ENCODE measurements at regions not wholly inside any gene's neighbourhood (a gene's known extent, or its start where the extent isn't known, plus 50 kb on each side); places are given as distances from the start of the nearest gene placed in this dataset.

- no peak for DNase-seq (ENCODE audit: low read depth)
- H3K27me3 ChIP-seq (ENCODE audit: control insufficient read depth, insufficient read depth, low read length), result no peaks in the 10 kb centered on the region
- TF ChIP-seq, protein P1, sequence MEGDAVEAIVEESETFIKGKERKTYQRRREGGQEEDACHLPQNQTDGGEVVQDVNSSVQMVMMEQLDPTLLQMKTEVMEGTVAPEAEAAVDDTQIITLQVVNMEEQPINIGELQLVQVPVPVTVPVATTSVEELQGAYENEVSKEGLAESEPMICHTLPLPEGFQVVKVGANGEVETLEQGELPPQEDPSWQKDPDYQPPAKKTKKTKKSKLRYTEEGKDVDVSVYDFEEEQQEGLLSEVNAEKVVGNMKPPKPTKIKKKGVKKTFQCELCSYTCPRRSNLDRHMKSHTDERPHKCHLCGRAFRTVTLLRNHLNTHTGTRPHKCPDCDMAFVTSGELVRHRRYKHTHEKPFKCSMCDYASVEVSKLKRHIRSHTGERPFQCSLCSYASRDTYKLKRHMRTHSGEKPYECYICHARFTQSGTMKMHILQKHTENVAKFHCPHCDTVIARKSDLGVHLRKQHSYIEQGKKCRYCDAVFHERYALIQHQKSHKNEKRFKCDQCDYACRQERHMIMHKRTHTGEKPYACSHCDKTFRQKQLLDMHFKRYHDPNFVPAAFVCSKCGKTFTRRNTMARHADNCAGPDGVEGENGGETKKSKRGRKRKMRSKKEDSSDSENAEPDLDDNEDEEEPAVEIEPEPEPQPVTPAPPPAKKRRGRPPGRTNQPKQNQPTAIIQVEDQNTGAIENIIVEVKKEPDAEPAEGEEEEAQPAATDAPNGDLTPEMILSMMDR (IDR thresholded peaks at IDR 0.05; ENCODE audit: insufficient read depth, low read length, poor library complexity, severe bottlenecking), result no peak
Observed at GRCh38 chr16:8310816-8311215, 279.5 kb downstream of the TMEM114 start.

DNA sequence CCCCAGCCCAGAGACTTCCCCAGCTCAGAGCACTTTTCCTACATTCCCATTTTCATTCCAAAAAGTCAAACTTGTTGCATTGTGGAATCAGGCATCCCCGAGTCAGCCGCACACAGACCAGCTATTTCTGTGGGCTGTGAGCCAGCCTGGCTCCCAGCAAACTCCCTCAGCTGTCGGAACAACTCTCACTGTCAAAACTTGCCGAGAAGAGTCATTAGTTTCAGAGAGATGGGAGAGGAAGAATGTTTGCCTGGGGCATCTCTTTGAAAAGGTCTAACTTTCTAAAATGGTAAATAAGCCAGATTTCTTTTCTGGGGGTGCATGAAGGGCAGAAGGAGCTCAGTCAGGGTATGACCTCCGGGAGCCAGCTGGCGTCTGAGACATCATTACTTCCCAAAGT, 280.0 kb downstream of the TMEM114 start:
- TF ChIP-seq, protein P1 (IDR thresholded peaks at IDR 0.05; ENCODE audit: insufficient read depth, low read length, poor library complexity, severe bottlenecking), result no peak
- H3K36me3 ChIP-seq (ENCODE audit: control insufficient read depth, insufficient read depth, low read length), result no peaks in the 10 kb centered on the region
- no peak for DNase-seq (ENCODE audit: low read depth)
- H3K27me3 ChIP-seq (ENCODE audit: control insufficient read depth, insufficient read depth, low read length), result no peaks in the 10 kb centered on the region
- no peak overlapping the region for H3K4me3 ChIP-seq (ENCODE audit: low read depth, low read length)

More at GRCh38 chr16:8310816-8311215, 279.5 kb downstream of the TMEM114 start:
- Histone ChIP-seq H3K36me3 (ENCODE audit: control insufficient read depth, insufficient read depth, low read length) (no peaks in the 10 kb centered on the region), H3K4me3 (ENCODE audit: low read depth, low read length) (no peak overlapping the region)

DNA sequence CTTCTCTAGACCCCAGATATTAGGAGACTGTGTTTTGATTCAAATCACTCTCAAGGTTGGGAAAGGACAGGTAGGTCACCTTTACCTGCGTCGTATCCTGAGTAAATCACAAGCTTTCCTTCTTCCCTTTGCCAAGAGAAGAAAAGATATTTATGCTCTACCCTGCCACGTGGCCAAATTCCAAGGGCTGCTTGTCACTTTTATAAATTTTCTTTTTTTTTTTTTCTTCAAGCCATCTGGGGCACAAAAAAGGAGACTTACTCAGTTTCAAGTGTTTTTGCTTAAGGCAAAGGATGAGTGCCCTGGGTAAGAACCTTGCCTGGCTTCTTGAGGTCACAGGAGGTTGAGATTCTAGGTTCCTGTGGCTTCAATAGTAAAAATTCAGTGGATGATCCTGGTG, 285.1 kb downstream of the TMEM114 start:
- TF ChIP-seq, protein P1 (IDR thresholded peaks at IDR 0.05; ENCODE audit: insufficient read depth, low read length, poor library complexity, severe bottlenecking), result no peak
- H3K27me3 ChIP-seq (ENCODE audit: control insufficient read depth, insufficient read depth, low read length), result no peaks in the 10 kb centered on the region

DNA sequence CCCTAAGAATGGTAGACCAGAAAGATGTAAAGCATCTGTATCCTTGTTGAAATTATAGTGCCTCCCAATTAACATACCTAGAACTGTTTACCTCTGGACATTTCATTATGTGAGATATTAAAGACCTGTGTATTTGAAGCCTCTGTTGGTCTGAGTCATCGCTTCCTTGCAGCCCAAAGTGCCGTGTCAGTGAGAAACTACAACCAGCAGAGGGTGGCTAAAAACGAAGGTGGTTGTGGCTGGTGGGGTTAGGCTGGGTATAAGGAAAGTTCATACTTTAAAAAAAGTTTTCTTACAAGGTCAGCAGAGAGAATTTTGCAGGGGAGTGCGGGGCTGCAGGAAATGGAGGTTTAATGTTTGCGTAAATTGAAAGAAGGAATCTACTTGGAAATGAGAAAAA, 290.7 kb downstream of the TMEM114 start:
- TF ChIP-seq, protein P1 (IDR thresholded peaks at IDR 0.05; ENCODE audit: insufficient read depth, low read length, poor library complexity, severe bottlenecking), result no peak
- Histone ChIP-seq H3K4me3 (ENCODE audit: low read depth, low read length) (no peak overlapping the region), H3K27me3 (ENCODE audit: control insufficient read depth, insufficient read depth, low read length) (no peaks in the 10 kb centered on the region), H3K36me3 (ENCODE audit: control insufficient read depth, insufficient read depth, low read length) (no peaks in the 10 kb centered on the region)
- no peak for DNase-seq (ENCODE audit: low read depth)

More for the DNA sequence above, 285.1 kb downstream of the TMEM114 start:
- H3K4me3 ChIP-seq (ENCODE audit: low read depth, low read length), result no peak overlapping the region
- H3K36me3 ChIP-seq (ENCODE audit: control insufficient read depth, insufficient read depth, low read length), result no peaks in the 10 kb centered on the region
- DNase-seq (ENCODE audit: low read depth), result no peak

GRCh38 chr16:8295513-8296237, 294.6 kb downstream of the TMEM114 start:
- Histone ChIP-seq H3K4me3 (ENCODE audit: low read depth, low read length) (no peak overlapping the region), H3K36me3 (ENCODE audit: control insufficient read depth, insufficient read depth, low read length) (no peaks in the 10 kb centered on the region), H3K27me3 (ENCODE audit: control insufficient read depth, insufficient read depth, low read length) (no peaks in the 10 kb centered on the region)
- DNase-seq (ENCODE audit: low read depth), result no peak
- TF ChIP-seq, protein P1 (IDR thresholded peaks at IDR 0.05; ENCODE audit: insufficient read depth, low read length, poor library complexity, severe bottlenecking), result no peak

- TF ChIP-seq, protein P1 (IDR thresholded peaks at IDR 0.05; ENCODE audit: insufficient read depth, low read length, poor library complexity, severe bottlenecking), result no peak
- no peak for DNase-seq (ENCODE audit: low read depth)
- H3K36me3 ChIP-seq (ENCODE audit: control insufficient read depth, insufficient read depth, low read length), result no peaks in the 10 kb centered on the region
- H3K4me3 ChIP-seq (ENCODE audit: low read depth, low read length), result no peak overlapping the region
- no peaks in the 10 kb centered on the region for H3K27me3 ChIP-seq (ENCODE audit: control insufficient read depth, insufficient read depth, low read length)
Observed at GRCh38 chr16:8293413-8293812, 296.9 kb downstream of the TMEM114 start.
